GM12891 (cell line): ENCODE measurements at regions not wholly inside any gene's neighbourhood (a gene's known extent, or its start where the extent isn't known, plus 50 kb on each side); places are given as distances from the start of the nearest gene placed in this dataset.

Source experiments
- PAX5 ChIP-seq: IDR thresholded peaks from 2 replicates; pipeline ENCODE4 v1.6.1; 2011; ENCODE audit warnings: low read length, moderate library complexity, mild to moderate bottlenecking; ENCODE audit not compliant: insufficient read depth, severe bottlenecking
- POLR2A ChIP-seq: IDR thresholded peaks from 2 replicates; pipeline ENCODE4 v1.6.1; 2011; ENCODE audit warnings: low read depth, low read length, control low read depth
- POLR2AphosphoS5 ChIP-seq: IDR thresholded peaks from 2 replicates; pipeline ENCODE4 v1.6.1; 2011; ENCODE audit warnings: low read depth, low read length, control low read depth
- POU2F2 ChIP-seq: IDR thresholded peaks from 2 replicates; pipeline ENCODE4 v1.6.1; 2011; ENCODE audit warnings: low read depth, mild to moderate bottlenecking, control low read depth, low read length, moderate library complexity
- SPI1 ChIP-seq: IDR thresholded peaks from 2 replicates; pipeline ENCODE4 v1.6.1; 2011; ENCODE audit warnings: low read depth, low read length, control low read depth
- TAF1 ChIP-seq: IDR thresholded peaks from 2 replicates; pipeline ENCODE4 v1.6.1; 2011; ENCODE audit warnings: low read depth, low read length, control low read depth

- no peak for TF ChIP-seq POLR2A
- no peak for TF ChIP-seq POLR2AphosphoS5
- TF ChIP-seq TAF1, result no peak
- no peak for TF ChIP-seq SPI1
- no peak for TF ChIP-seq POU2F2
- TF ChIP-seq PAX5, result no peak
These were observed 133.3 kb downstream of the ENGASE start for GRCh38 chr17:79207960-79208359.
